HG03025 (cell line): ENCODE measurements at regions not wholly inside any gene's neighbourhood (a gene's known extent, or its start where the extent isn't known, plus 50 kb on each side); places are given as distances from the start of the nearest gene placed in this dataset.

Experiments
- ATAC-seq: cut with Tn5 transposase; IDR thresholded peaks from one replicate; pipeline ENCODE4 v1.9.1; 2021; ENCODE audit warnings: mild to moderate bottlenecking, moderate library complexity; ENCODE audit not compliant: unreplicated experiment, low FRiP score

DNA sequence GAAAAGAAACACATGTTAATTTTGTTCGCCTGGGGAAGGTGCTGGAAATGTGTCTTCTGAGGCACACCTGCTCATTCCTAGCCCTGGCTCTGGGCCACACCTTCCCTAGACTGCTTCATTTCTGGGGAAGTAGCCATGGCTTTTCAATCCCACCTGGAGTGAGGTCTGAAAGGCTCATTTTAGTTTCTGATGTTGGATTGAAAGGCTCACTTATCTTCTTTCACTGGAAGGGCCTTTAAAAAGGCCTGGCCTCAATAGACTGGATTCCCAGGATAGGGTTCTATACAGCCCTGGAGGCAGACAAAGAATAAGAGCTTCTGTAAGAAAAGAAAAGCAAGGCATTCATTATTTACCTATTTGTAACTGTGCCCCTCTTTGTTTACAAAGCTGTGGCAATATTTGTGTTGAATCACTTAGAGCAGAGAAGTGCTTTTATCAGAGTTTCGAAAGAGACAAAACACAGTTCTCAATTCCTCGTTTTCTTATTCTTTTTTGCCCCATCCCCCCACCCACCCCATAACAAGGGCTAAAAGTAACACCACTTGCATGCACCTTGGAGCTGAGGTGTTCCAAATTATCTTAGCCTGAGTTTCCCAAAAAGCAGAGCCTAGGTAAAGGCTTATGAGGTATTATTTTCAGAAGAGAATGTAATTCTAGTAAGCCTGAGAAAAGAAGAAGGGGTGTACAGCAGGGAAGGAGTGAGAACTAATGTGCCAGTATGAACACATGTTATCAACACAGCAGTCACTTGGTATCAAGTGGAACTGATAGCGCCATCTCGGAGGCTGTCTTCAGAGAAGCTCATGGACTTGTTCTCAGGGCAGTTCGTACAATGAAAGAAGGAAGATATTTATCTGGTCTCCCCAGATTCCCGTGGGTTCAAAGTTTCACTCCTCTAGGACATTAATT is 413.1 kb downstream of the KCTD16 start:
- ATAC-seq, result no peak

DNA sequence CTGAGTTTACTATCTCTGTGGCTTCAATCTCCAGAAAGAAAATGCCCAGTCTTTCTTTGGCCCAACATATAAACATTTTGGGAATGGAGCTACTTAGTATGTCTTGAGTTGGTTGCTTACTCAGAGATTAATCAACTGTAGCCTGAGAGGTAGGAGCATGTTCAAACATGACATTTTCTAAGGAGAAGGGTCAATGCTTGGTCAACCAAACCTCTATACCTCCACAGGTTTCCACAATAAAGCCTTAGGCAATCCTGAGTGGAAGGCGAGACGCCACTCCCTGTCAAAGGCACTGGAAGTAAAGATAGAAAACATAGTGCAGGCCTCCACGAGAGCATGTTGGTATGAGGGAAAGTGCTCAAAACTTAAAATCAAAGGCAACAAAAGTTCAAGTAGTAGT is 411.4 kb downstream of the KCTD16 start:
- ATAC-seq, result no peak

DNA sequence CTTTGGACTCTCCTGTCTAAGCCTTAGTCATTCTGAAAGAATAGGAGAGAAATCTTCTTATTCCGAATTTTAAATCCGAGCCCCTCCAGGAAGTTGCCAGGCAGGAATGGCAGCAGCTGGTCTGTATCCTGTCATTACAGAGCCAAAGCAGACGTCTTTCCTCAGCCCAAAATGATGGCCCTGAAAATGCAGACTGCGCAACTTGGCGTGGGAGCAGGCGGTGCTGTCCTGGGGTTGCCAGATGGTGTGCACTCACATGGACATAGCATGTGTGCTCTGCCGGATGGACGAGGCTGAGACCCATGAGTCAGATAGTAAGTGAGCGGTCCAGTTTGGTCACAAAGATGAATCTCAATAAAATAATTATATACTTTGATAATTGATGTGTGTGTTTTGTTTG is 410.4 kb downstream of the KCTD16 start:
- no peak for ATAC-seq

- ATAC-seq, result no peak
Observed at GRCh38 chr5:144577676-144578075, 407.0 kb downstream of the KCTD16 start.

DNA sequence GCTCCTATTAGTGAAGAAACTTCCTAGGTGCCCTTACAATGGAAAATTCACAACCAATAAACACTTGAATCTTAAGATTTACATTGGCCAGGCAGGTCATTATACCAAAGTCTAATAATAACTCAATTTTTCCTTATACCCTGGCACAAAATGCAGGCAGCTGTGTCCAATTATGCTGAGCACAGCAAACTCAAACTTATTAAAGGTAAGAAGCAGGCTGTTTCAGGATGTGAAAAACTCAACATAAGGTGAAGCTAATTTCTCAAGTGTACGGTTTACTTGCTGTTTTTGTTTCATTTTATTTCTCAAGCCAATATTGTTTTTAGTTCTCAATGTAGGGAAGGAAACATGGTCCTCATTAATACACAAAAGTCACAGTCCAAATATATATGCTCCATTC is 405.1 kb downstream of the KCTD16 start:
- ATAC-seq, result no peak

DNA sequence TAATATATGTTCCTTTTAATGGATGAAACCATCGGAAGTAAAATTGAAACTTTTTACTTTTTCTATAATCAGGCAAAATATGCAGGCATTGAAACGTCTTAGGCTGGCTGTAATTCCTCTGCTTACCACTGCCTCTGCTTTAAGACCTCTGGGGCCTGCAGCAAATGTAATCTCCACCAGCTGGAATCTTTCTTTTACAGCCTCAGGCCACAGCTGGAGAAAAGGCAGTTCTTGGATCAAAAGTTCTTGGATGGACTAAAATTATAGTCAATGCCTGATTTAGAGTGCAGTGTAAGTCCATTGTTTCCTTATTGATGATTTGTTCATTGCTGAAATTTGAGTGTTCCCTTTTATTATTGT is 396.7 kb downstream of the KCTD16 start:
- no peak for ATAC-seq

DNA sequence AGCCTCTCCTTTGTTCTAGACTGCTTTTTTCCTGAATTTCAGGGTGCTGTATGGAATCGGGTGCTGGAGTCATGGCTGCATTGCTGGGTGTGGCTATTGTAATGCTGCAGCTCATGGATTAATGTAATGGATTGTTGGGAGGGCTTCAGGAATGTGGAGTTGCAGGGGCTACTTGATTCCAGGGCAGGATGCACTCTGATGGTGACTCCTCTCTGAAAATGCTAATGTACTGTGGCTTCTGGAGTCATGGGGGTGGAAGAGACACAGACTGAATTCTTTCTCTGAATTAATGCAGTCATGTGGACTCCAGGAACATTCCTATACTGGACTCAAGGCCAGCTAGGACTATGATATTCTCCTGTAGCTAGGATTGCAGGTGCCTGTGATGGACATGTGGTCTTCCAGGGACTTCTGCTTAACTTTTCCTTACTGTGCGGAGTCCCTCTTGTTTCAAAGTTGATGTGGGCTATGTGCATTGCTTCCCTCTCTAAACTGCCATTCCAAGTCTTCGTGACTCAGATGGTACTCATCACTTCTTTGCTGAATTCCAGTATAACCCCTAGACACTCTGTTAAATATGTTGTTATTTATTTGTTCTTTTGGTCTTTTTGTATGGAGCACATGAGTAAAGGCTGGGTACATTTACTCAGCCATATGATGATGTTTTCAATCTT is 396.2 kb downstream of the KCTD16 start:
- no peak for ATAC-seq

GRCh38 chr5:144549580-144549979 is 378.9 kb downstream of the KCTD16 start:
- no peak for ATAC-seq

- ATAC-seq, result no peak
Observed at GRCh38 chr5:144548936-144549335, 378.3 kb downstream of the KCTD16 start.

- no peak for ATAC-seq
Observed at GRCh38 chr5:144547098-144547499, 376.4 kb downstream of the KCTD16 start.

DNA sequence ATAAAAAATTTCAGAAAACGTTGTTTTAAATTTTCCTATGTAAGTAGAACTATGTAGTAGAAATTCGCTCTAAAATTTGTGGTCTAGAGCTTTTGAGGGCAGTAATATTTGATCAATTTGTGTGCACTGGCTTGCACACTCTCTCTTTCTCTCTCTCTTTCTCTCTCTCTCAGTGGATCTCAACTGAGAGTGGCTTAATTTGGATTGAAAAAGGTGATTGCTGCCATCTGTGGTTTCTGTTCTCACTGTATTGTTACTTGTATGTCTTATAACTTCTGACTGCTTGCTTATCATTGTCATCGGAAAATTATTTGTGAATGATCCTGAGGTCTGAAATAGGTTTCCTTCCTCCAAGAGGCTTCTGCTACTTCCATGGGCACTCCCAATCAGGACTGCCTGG is 368.2 kb downstream of the KCTD16 start:
- ATAC-seq, result no peak
